Activated T-helper 9 cell treated with anti-CD3 and anti-CD28 coated beads, Interleukin-2, amount 50 U/mL, for 16 hours (primary cell): ENCODE measurements at regions not wholly inside any gene's neighbourhood (a gene's known extent, or its start where the extent isn't known, plus 50 kb on each side); places are given as distances from the start of the nearest gene placed in this dataset.
"Not testable (repeated sequence)": the region's sequence is repeated elsewhere in the genome, so short reads cannot be mapped to it uniquely, and the experiment has no call there.

Source experiments
- DNase-seq: peaks from one replicate; pipeline ENCODE4 v3.0.0-alpha.2; 2020; ENCODE audit warnings: low read depth

DNA sequence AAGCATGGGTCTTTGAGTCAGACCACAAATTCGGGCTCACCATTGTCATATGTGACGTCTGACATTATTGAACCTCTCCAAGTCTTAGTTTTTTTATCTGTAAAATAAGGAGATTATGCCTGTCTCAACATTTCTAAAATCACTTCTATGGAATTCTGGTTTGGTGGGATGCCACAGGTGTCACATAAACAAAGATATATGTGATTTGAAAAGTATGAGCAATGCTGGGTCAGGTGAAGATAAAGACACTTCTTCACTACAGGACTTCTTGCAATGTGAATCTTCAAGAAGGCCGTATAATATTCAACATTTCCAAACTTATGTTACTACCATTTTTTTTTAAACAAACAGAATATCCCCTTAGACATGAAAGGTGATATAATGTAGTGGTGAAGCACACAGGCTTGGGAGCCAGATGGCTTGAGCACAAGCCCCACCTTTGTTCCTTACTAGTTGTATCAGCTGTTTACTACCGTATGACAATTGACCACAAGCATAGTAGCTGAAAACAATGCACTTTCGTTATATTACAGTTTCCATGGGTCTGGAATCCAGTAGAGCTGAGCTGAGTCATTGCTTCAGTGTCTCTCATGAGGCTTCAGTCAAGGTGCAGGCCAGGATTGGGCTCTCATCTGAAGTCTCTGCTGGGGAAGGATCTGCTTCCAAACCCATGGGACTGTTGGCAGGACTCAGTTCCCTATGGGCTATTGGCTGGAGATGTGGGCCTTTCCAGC lies 87.7 kb downstream of the UTP18 start:
- DNase-seq: no peak

DNA sequence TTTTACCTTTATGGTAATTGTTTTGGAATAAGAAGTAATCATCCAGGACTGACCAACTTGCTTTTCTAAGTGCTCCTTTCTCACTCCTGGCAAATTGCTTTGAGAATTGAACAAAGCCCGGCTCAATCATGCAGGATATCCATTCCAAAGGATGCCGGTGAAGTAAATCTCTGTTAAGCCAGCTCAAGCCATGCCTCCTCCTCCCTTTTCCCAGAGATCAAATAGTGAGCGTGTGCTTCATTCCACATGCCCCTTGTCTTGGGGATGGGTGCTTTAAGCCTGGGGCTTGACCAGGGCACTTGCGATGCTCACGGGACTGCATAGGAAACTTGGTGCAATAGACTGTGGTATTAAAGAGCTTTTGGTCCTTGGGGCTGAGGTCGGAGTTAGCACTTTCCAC lies 90.7 kb downstream of the UTP18 start:
- no peak for DNase-seq

DNA sequence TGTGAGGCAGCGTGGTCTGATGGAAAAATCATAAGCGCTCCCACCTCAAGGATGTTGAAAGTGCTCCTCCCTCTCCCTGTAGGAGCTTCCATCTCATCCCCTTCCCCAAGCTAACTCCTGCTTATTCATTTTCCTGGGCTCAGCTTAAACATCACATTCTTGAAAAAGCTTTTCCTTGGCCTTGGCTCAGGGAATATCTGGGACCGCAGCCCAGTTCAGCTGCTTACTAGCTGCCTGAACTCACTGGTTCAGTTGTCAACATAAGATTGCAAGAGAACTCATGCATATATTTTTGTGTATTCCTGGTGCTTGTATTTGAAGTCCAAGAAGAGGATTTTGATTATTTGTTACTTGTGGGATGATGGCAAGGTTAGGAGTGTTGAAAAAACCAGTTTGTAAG lies 91.5 kb downstream of the UTP18 start:
- no peak for DNase-seq

DNA sequence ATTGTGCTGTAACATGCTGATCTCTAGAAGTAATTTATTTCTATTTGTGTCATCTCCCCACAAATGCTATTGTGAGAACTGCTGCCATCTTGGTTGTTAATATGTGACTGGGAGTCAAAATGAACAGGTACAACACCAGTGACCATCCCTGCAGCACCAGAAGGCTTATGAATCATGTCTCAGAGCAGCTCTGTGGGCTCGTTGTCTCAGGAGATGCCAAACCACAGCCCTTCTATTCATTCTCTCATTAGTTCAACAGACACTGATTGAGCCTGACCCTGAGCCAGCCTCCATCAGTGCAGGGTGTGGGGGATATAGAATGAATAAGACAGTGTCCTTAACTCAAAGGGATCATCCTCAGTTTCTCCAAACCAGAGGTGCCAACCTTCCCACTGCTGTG lies 92.5 kb downstream of the UTP18 start:
- DNase-seq: no peak

DNA sequence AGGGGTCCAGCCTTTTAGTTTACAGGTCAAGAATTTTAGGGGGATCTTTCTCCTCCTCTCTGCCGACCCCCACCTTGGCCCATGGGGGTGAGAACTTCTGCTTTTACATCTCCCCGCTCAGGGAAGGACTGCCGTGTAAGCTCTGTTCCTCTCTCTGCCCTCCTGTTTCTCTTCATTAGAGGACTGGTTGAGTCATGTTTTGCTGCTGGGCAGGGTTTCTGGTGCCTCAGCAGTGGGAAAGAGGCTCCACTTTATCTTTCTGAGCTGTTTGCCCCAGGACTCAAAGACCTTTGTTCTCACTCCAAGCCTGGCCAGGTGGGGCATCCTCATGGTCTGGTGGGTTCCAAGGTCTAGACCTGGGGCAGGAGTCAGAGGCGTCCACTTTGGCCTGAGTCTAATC lies 93.0 kb downstream of the UTP18 start:
- DNase-seq: no peak

DNA sequence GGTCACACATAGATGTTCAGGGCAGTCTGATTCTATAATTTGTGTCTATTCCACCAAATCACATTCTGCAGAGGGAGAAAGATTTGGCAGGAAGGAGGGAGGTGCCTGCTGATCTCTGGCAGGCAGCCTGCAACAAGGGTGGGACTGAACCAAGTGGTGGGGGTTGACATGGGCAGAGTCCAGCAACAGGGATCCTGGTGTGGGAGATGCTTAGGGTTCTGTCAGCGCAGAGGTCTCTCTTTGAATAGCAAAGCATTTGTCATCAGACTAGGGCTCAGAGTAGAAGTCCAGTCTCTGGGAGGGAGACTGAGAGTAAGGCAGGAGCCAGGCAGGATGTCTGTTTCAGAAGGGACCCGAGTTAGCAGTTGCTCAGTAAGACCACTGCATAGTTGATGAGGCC lies 94.6 kb downstream of the UTP18 start:
- DNase-seq: no peak

DNA sequence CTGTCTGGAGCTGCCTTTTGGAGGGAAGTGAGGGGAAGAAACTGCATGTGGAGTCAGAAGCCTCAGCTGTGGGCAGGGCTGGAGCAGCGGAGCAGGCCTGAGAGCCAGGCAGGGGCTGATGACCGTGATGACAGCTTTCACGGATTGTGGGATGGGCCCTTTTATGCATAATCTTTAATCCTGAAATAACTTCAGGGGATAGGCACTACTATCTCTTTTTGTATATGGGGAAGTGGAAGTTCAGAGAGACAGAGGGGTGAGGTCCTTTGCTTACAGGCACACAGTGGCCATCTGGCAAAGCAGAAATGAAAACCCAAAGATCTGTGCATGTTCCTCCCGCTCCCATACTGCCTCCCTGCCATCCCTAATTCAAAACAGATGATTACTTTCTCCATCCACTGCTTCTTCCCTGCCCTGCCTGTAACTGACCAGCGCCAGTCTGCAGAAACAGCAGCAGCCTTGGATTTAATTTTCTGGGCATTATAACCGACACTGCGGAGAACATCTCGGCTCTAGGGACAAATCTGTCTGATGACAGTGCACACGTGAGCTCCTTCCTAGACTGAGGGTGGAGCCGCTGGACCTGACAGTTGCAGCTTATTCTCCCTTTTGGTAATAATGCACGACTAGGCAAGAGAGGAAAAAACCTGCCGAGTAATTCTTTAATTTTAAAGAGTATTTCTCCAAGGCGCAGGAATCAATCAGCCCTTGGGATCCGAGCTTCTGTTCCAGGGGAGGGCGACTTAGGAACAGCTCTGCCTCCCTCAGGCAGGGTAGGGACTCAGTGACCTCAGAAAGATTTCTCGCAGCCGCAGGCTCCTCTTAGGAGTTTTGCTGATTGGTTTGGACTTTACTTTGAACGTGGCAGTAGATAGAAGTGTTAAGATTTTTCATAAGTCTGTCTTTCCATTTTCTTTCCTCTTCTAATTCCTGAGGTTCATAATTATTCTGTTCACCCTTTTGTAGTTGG lies 95.4 kb downstream of the UTP18 start:
- no peak for DNase-seq

DNA sequence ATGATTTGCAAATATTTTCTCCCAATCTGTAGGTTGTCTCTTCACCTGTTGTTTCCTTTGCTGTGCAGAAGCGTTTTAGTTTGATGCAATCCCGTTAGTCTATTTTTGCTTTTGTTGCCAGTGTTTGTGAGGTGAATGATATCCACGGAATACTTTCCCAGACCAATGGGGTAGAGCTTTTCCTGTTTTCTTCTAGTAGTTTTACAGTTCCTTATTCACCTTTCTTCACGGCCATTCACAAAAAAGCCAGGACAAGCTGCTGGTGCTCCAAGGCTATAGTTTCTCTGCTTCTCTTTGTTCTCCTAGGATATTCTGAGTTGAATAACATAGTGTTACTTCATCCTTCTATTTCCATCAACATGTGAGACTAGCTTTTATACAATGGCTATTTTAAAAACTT lies 98.7 kb downstream of the UTP18 start:
- no peak for DNase-seq

DNA sequence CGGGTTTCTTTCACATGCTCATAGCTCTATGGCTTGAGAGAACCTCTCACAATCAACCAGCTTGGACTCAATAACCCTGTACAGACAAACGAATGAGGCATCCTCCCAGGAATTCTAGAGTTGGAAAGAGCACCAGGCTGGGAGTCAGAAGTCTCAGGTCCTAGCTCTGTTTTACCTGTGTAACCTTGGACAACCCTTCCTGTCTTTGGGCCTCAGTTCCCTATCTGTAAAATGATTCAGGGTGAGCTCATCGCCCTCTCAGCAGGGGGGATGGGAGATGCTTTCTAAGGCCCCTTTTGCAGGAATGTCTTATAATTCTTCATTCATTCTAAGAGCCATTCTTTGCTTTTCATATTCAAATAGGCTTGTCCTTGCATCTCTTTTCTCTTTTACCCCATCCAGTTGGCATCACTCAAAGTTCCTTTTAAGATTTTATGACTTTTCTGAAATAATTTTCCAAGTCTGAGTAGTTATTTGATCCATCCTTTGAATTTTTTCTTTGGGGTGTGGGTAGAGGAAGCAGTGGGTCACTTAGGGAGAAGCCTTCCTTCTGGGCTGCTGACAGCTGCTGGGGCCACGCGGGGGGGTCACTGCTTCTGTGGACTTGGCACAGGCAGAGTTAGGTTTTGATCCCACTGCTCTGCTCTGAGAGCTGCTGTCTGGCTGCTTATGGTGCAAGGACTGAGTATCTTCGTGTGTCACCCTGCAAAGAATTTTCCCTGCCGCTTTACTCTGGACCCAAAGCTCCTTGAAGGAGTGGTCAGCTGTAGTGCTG lies 102.7 kb downstream of the UTP18 start:
- DNase-seq: no peak

DNA sequence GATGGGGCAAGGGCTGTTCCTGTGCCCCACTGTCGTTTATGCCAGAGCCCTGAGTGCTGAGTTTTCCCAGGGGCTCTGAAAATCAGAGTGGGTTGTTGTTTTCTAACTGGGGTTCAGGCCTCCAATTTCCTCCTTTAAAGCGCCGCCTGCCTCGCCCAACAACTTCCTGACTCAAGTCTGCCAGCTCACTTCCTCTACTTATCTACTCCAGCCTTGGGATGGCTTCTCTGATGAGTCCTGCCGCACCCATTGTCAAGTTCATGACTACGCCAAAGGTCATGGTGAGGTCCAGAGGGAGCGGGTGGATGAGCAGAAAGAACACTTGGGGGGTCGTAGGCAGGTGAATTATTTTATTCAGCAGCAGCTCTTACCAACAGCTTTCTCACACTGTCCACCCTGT lies 104.7 kb downstream of the UTP18 start:
- no peak for DNase-seq

DNA sequence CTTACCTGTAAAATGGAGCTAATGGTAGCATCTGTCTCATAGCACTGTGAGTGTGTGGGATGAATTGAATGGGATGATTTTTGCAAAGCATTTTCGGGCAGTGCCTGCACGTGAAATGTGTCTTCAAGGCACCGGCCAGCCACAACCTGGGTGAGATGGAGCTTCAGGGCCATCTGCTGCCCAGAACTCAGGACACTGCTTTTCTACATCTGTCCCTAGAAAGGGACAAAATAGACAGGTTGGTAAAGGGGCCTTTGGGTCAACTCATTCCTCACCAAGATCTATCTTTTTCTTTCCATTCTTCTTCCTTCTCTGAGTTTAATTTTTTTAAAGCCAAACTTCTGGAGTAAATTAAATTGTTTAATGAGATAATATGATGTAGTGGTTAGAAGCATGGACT lies 106.5 kb downstream of the UTP18 start:
- no peak for DNase-seq

DNA sequence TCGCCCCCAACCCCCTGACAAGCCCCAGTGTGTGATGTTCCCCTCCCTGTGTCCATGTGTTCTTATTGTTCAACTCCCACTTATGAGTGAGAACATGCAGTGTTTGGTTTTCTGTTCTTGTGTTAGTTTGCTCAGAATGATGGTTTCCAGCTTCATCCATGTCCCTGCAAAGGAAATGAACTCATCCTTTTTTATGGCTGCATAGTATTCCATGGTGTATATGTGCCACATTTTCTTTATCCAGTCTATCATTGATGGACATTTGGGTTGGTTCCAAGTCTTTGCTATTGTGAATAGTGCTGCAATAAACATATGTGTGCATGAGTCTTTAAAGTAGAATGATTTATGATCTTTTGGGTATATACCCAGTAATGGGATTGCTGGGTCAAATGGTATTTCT lies 107.5 kb downstream of the UTP18 start:
- not testable (repeated sequence) for DNase-seq

DNA sequence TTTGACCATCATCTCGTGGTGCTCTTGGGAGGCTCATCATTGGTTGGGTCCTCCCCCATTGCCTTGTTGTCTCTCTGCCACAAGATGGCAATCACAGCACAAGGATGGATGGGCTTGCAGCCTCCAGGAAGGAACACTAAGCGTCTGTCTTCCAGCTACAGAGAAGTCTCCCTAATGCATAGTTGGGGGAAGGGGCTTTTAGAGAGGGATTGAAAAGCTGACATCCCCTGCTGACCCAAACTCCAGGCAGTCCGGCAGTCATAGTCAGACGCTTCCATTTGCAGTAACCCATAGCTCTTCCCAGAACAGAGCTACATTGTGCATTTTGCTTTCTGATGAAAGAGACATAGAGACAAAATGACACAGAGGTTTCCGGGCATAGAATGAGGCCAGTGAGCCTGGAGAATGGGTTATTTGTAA lies 111.4 kb downstream of the UTP18 start:
- DNase-seq: no peak

DNA sequence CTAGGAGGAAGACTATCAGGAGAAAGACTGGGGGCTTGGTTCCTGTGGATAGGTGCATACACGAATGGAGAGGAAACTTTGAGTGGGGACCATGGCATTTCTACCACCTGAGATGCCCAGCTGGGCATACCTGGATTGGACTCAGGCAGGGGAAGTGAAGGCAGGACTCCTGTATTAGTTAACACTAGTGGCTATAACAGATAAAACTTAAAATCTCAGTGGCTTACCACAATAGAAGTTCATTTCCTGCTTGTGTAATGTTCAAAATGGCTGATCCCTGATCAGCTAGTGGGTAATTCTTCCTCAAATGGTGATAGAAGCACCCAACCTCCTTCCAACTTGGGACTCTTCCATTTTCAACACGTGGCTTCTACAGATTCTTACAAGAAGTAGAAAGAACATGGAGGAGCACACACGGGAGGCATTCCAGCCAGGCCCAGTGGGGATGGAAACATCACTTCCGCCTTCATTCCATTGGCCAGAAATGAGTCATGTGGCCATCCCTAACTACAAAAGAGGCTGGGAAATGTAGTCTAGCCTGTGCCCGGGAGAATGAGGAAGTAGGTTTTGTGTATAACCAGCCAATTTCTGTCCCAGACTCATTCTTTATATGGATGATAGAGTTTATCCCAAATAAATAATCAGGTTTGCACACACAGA lies 112.1 kb downstream of the UTP18 start:
- no peak for DNase-seq

DNA sequence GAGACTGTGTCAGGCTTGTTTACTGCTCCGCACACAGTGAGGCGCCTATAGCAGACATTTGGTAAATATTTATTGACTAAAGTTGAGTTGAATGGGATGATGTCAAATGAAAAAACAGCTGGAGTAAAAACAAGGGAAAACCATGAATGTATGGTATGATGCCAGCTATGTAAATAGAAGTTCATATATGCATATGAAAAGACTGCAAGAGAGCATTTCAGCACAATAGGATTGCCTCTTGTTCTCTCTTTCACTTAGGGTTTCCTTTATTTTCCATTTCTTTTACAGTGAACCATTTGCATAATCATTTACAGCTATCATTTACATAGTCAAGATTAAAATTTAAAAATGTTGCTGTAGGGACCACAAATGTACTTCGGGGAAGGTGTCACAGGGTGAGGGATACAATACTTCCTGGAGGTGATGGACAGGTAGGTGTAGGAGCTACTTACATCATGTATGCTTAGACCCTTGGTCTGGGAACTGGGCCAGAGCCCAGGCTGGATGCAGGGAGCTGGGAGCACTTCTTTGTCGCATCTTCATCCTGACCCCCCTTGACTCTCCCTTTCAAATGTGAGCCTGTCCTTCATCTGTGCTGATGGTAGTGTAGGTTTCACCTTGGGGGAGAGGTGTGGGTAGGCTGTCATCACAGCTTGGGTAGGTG lies 113.3 kb downstream of the UTP18 start:
- DNase-seq: no peak

DNA sequence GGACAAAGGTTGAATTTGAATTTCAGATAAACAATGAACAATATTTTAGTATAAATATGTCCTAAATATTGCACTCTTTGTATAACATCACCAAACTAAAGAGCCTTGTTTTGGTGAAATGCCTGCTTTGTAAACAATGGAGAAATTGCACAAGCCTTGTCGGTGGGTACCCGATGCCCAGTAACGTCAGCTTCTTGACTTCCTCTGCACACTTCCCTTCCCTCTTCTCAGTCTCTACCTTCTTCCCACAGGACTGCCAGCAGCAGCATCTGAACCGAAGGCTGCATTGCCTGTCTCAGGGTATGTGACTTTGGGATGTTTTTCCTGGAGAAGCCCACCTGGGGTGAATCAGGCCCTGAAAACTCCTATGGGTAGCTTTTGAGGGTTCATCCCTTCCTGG lies 113.9 kb downstream of the UTP18 start:
- DNase-seq: no peak

DNA sequence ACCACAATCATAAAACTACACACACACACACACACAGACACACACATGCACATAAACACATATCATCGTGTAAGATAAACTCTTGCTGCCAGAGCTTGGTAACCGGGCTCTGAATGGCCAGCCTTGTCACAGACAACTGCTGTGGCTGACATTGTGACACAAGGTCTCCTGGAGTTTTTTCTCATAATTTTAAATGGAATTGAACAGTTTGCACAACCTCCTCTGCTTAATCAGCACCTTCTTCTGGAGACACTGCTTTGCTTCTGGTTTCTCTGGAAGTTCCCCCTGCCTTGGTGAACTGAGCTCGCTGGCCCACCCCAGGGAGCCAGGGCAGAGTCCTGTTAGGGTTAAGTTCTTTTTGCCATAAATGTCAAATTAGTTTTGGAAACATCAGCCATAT lies 115.4 kb downstream of the UTP18 start:
- no peak for DNase-seq

DNA sequence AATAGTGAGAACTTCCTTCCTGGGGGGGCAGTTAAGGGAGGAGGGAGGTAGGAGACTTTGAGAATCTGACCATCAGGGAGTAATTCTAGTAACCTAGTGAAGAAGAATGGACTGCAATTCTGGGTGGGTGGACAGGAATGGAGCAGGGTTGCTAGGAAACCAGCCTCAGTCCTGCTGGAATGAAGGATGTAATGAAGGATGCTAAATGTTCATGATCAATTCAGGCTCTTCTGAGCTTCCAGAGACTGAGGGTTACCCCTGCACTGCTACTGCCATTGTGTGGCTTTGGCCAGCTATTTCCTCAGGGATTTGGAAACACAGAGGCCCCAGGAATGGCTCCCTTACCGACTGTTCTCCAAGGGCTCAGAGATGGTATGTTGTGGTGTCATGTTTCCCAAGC lies 116.4 kb downstream of the UTP18 start:
- no peak for DNase-seq

DNA sequence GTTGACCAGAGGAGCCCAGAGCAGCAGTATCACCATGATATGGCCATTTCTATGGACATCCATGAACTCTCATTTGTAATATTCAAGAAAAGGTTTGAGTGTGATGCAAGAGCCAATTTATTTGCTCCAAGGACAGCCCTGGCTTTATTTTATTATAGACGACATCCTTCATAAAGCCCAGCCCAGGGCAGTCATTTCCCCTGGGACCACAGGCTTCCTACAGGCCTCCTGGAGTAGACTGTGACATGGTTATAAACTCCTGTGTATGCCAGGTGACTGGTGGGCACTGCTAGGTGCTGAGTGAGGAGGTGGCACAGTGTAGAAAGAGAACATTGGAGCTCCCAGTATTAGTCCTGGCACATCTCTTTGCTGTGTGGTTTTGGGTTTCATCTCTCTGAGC lies 120.9 kb downstream of the UTP18 start:
- DNase-seq: no peak

DNA sequence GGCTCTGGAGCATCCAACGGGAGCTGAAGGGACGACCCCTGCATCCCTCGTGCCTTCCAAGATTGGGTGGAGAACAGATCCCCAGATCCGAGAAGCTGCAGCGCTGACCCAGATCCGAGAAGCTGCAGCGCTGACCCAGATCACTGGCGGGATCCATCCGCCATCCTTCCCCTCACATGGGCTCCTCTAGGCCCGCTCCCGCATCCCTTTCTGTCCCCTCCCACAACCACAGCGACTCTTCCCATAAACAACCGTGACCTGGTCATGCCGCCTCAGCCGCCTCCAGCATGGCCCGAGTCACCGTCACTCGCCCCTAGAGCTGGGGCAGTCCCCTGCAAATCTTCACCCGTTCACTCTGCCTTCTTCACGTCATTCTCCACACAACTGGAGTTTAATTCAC lies 124.9 kb downstream of the UTP18 start:
- DNase-seq: no peak

DNA sequence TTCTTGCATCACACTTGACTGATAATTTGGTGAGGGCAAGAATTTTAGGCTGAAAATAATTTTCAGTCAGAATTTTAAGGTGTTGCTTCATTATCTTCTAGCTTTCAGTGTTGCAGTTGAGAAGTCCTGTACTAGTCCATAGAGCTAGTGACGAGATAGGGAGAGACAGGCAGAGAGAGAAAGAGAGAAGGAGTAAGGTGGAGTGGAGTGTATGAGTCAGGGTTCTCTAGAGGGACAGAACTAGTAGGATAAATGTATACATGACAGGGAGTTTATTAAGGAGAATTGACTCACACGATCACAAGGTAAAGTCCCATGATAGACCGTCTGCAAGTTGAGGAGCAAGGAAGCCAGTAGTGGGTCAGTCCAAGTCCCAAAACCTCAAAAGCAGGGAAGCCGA lies 127.2 kb downstream of the UTP18 start:
- no peak for DNase-seq

DNA sequence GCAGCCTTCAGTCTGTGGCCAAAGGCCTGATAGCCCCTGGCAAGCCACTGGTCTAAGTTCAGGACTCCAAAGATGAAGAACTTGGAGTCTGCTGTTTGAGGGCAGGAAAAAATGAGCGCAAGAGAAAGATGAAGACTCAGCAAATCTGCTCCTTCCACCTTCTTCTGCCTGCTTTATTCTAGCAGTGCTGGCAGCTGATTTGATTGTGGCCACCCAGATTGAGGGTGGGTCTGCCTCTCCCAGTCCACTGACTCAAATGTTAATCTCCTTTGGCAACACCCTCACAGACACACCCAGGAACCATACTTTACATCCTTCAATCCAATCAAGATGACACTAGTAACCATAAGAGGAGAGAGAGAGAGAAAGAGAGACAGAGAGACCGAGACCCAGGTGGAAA lies 127.6 kb downstream of the UTP18 start:
- no peak for DNase-seq
